WTC11 (cell line): ENCODE measurements at regions not wholly inside any gene's neighbourhood (a gene's known extent, or its start where the extent isn't known, plus 50 kb on each side); places are given as distances from the start of the nearest gene placed in this dataset.

Source experiments
- ATAC-seq: fragments of 200-7000 bp; cut with Tn5 transposase; 2 replicates; pipeline ENCODE4 v1.10.0; 2021; ENCODE audit warnings: mild to moderate bottlenecking, moderate library complexity
- CTCF ChIA-PET: fragments of 300-600 bp; sonication (Branson Sonifier 250); formaldehyde crosslinking; loops from one replicate; lab custom pipeline; 2021; ENCODE audit warnings: antibody characterized with exemption; lab: Charles Lee
- POLR2A ChIA-PET: fragments of 350-600 bp; sonication (Branson Sonifier 250); formaldehyde crosslinking; loops from one replicate; lab custom pipeline; 2021; ENCODE audit warnings: antibody characterized with exemption; lab: Charles Lee
- DNase-seq: peaks from one replicate; pipeline ENCODE4 v3.0.0; 2021; ENCODE audit warnings: low spot score
- H3K27ac Mint-ChIP-seq: 2 replicates; pipeline ENCODE4 v1.8.0; 2021; ENCODE audit warnings: mixed read lengths
- H3K27me3 Mint-ChIP-seq: 2 replicates; pipeline ENCODE4 v1.8.0; 2021; ENCODE audit warnings: low read depth, mild to moderate bottlenecking, moderate library complexity, mixed read lengths
- H3K36me3 Mint-ChIP-seq: 2 replicates; pipeline ENCODE4 v1.8.0; 2021; ENCODE audit warnings: mixed read lengths
- H3K4me1 Mint-ChIP-seq: 2 replicates; pipeline ENCODE4 v1.8.0; 2022; ENCODE audit warnings: mixed read lengths
- H3K4me3 Mint-ChIP-seq: 2 replicates; pipeline ENCODE4 v1.8.0; 2021; ENCODE audit warnings: mild to moderate bottlenecking, moderate library complexity, mixed read lengths
- H3K9me3 Mint-ChIP-seq: 2 replicates; pipeline ENCODE4 v1.8.0; 2021; ENCODE audit warnings: mixed read lengths
- ARID4B ChIP-seq: sonication (generic); formaldehyde crosslinking; IDR thresholded peaks from 2 replicates; pipeline ENCODE4 v1.8.0; 2023; ENCODE audit warnings: missing genetic modification reagents, mild to moderate bottlenecking, borderline replicate concordance
- CBFB ChIP-seq: sonication (generic); formaldehyde crosslinking; IDR thresholded peaks from 2 replicates; pipeline ENCODE4 v1.8.1; 2022; ENCODE audit warnings: mild to moderate bottlenecking, low read depth, missing genetic modification reagents
- CREM ChIP-seq: sonication (generic); formaldehyde crosslinking; IDR thresholded peaks from 2 replicates; pipeline ENCODE4 v1.8.1; 2022; ENCODE audit warnings: mild to moderate bottlenecking, missing genetic modification reagents, moderate library complexity
- EMX1 ChIP-seq: fragments of 250-450 bp; sonication (Bioruptor Pico); IDR thresholded peaks from 2 replicates; pipeline ENCODE4 v1.8.0; 2021; ENCODE audit warnings: mild to moderate bottlenecking
- FOXP1 ChIP-seq: sonication (generic); formaldehyde crosslinking; IDR thresholded peaks from 2 replicates; pipeline ENCODE4 v1.8.0; 2022; ENCODE audit warnings: missing genetic modification reagents, mild to moderate bottlenecking, moderate library complexity, borderline replicate concordance
- GABPB1 ChIP-seq: sonication (generic); formaldehyde crosslinking; IDR thresholded peaks from 2 replicates; pipeline ENCODE4 v1.8.1; 2023; ENCODE audit warnings: mild to moderate bottlenecking, missing genetic modification reagents
- JAZF1 ChIP-seq: fragments of 250-450 bp; sonication (Bioruptor Pico); IDR thresholded peaks from 2 replicates; pipeline ENCODE4 v1.9.0; 2021; ENCODE audit warnings: moderate library complexity, mild to moderate bottlenecking, inconsistent platforms
- JUN ChIP-seq: sonication (generic); formaldehyde crosslinking; IDR thresholded peaks from 2 replicates; pipeline ENCODE4 v1.8.0; 2023; ENCODE audit warnings: mild to moderate bottlenecking, missing genetic modification reagents
- KAT7 ChIP-seq: sonication (generic); formaldehyde crosslinking; IDR thresholded peaks from 2 replicates; pipeline ENCODE4 v1.8.1; 2023; ENCODE audit warnings: missing genetic modification reagents, mild to moderate bottlenecking, borderline replicate concordance
- MLX ChIP-seq: sonication (generic); formaldehyde crosslinking; IDR thresholded peaks from 2 replicates; pipeline ENCODE4 v1.8.1; 2023; ENCODE audit warnings: mild to moderate bottlenecking, missing genetic modification reagents, moderate library complexity
- PRDM15 ChIP-seq: sonication (generic); formaldehyde crosslinking; IDR thresholded peaks from 2 replicates; pipeline ENCODE4 v1.8.0; 2022; ENCODE audit warnings: missing genetic modification reagents
- STAT6 ChIP-seq: sonication (generic); formaldehyde crosslinking; conservative IDR thresholded peaks from 2 replicates; pipeline ENCODE4 v1.8.1; 2023; ENCODE audit warnings: mild to moderate bottlenecking, low read depth, missing genetic modification reagents, moderate library complexity
- ZBTB21 ChIP-seq: sonication (generic); formaldehyde crosslinking; IDR thresholded peaks from 2 replicates; pipeline ENCODE4 v1.8.1; 2023; ENCODE audit warnings: mild to moderate bottlenecking, missing genetic modification reagents, borderline replicate concordance
- ZNF232 ChIP-seq: sonication (generic); formaldehyde crosslinking; IDR thresholded peaks from 2 replicates; pipeline ENCODE4 v1.8.0; 2022; ENCODE audit warnings: mild to moderate bottlenecking, missing genetic modification reagents
- ZNF317 ChIP-seq: sonication (generic); formaldehyde crosslinking; IDR thresholded peaks from 2 replicates; pipeline ENCODE4 v1.8.1; 2023; ENCODE audit warnings: low read depth, mild to moderate bottlenecking, moderate library complexity, missing genetic modification reagents, borderline replicate concordance
- ZNF512 ChIP-seq: sonication (generic); formaldehyde crosslinking; IDR thresholded peaks from 2 replicates; pipeline ENCODE4 v1.8.1; 2022; ENCODE audit warnings: missing genetic modification reagents, borderline replicate concordance
- TF ChIP-seq, protein P1 (sequence below): fragments of 250-450 bp; sonication (Bioruptor Pico); IDR thresholded peaks from 2 replicates; pipeline ENCODE4 v1.9.0; 2021; ENCODE audit warnings: mild to moderate bottlenecking
- TF ChIP-seq, protein P2 (sequence below): sonication (generic); formaldehyde crosslinking; IDR thresholded peaks from 2 replicates; pipeline ENCODE4 v1.8.0; 2022; ENCODE audit warnings: mild to moderate bottlenecking, missing genetic modification reagents

- ATAC-seq (no peak), DNase-seq (no peak)
- TF ChIP-seq ARID4B (no peak), JAZF1 (CRISPR knock-in tag) (no peak), PRDM15 (CRISPR knock-in tag) (no peak), KAT7 (CRISPR knock-in tag) (no peak), MLX (CRISPR knock-in tag) (no peak), ZBTB21 (CRISPR knock-in tag) (no peak), FOXP1 (CRISPR knock-in tag) (no peak), ZNF232 (CRISPR knock-in tag) (no peak), EMX1 (CRISPR knock-in tag) (no peak), JUN (CRISPR knock-in tag) (no peak)
- TF ChIP-seq, protein P1, sequence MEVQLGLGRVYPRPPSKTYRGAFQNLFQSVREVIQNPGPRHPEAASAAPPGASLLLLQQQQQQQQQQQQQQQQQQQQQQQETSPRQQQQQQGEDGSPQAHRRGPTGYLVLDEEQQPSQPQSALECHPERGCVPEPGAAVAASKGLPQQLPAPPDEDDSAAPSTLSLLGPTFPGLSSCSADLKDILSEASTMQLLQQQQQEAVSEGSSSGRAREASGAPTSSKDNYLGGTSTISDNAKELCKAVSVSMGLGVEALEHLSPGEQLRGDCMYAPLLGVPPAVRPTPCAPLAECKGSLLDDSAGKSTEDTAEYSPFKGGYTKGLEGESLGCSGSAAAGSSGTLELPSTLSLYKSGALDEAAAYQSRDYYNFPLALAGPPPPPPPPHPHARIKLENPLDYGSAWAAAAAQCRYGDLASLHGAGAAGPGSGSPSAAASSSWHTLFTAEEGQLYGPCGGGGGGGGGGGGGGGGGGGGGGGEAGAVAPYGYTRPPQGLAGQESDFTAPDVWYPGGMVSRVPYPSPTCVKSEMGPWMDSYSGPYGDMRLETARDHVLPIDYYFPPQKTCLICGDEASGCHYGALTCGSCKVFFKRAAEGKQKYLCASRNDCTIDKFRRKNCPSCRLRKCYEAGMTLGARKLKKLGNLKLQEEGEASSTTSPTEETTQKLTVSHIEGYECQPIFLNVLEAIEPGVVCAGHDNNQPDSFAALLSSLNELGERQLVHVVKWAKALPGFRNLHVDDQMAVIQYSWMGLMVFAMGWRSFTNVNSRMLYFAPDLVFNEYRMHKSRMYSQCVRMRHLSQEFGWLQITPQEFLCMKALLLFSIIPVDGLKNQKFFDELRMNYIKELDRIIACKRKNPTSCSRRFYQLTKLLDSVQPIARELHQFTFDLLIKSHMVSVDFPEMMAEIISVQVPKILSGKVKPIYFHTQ, result no peak
- Mint-ChIP-seq H3K27ac (no peak overlapping the region), H3K36me3 (no peaks in the 10 kb centered on the region), H3K4me3 (no peak overlapping the region), H3K27me3 (no peaks in the 10 kb centered on the region; the same call in 1 of the 2 replicates), H3K4me1 (peaks cover 2% of the 10 kb centered on the region; the same call in 1 of the 2 replicates), H3K9me3 (no peaks in the 10 kb centered on the region)
- POLR2A ChIA-PET, result no interaction called here
- CTCF ChIA-PET, result no interaction called here
These were observed 90.7 kb downstream of the MAB21L3 start for GRCh38 chr1:116201911-116202310.

DNA sequence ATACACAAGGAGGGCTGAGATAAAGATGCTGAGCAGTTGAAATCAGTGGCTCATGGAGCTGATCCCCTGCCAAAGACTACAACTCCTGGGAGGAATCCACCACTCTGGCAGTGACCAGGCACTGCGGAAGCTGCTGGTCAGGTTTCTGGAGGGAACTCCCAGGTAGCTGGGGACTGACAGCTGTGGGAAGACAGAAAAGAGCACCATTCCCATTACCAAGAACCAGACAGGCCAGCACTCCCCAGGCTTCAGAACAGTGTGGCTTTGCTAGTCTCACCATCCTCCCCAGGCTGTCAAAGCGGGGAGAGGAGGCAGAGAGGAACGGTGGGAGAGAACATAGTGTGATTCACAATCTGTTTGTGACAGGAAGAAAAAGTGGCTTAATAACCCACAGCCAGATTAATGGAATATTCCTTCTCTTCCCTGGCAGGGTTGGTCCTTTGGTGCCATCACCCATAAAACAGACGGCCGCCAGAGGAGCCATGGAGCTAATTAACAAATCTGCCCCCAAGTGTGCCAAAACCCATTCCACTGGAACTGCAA is 92.1 kb downstream of the MAB21L3 start:
- ATAC-seq, result no peak
- Mint-ChIP-seq H3K27me3 (no peaks in the 10 kb centered on the region; the same call in 1 of the 2 replicates), H3K36me3 (no peaks in the 10 kb centered on the region), H3K4me3 (no peak overlapping the region), H3K4me1 (peaks cover 2% of the 10 kb centered on the region; the same call in 1 of the 2 replicates), H3K27ac (no peak overlapping the region), H3K9me3 (no peaks in the 10 kb centered on the region)
- POLR2A ChIA-PET, result no interaction called here
- CTCF ChIA-PET, result interaction anchor here (0.7 to 1.1 kb wide), 5 partner anchors 12 to 282 kb away, joined by 3 to 6 read pairs (median 3); no protein-coding TSS in a partner anchor
- DNase-seq, result no peak
- TF ChIP-seq ZBTB21 (CRISPR knock-in tag) (no peak), CBFB (CRISPR knock-in tag) (no peak), GABPB1 (CRISPR knock-in tag) (no peak), CREM (CRISPR knock-in tag) (no peak), STAT6 (CRISPR knock-in tag) (no peak), ZNF317 (no peak), ZNF512 (CRISPR knock-in tag) (no peak)
- TF ChIP-seq, protein P2, sequence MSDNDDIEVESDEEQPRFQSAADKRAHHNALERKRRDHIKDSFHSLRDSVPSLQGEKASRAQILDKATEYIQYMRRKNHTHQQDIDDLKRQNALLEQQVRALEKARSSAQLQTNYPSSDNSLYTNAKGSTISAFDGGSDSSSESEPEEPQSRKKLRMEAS (CRISPR knock-in tag), result no peak
